ENCODE measurements at regions not wholly inside any gene's neighbourhood (a gene's known extent, or its start where the extent isn't known, plus 50 kb on each side); places are given as distances from the start of the nearest gene placed in this dataset.

DNA sequence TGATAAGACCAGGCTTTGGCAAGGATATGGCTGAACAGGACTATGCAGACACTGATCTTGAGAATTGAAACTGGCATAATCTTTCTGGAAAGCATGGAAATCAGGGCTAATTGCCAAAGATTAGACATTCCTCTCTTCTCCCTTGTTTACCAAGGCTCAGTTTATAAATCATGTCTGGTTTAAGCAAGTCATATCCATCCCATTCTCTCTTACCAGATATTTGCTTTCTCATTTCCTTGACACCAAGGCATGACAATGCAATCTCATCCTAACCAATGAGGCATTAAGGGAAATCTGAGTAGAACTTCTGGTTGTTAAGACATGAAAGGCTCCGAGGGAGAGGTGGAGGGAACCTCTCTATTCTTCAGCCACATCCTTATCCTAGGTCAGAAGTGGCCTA, 110.3 kb upstream of the CEP85L start:
- DNase-seq, result no peak

DNA sequence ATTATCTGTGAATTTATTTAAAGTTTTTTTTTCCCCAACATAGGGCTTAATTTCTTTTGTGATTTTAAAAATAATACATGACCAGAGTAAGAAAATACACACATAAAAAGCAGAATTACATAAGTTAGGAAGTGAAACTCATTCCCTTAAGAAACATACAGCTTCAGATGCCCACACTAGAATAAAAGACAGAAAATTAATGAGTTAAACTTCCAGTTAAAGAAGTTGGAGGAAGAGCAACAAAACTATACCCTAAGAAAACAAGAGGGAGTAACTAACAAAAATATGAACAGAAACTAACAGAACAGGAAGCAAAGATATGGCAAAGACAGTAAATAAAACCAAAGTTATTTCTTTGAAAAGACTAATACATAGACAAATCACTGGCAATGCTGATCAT, 107.6 kb upstream of the CEP85L start:
- no peak for DNase-seq

DNA sequence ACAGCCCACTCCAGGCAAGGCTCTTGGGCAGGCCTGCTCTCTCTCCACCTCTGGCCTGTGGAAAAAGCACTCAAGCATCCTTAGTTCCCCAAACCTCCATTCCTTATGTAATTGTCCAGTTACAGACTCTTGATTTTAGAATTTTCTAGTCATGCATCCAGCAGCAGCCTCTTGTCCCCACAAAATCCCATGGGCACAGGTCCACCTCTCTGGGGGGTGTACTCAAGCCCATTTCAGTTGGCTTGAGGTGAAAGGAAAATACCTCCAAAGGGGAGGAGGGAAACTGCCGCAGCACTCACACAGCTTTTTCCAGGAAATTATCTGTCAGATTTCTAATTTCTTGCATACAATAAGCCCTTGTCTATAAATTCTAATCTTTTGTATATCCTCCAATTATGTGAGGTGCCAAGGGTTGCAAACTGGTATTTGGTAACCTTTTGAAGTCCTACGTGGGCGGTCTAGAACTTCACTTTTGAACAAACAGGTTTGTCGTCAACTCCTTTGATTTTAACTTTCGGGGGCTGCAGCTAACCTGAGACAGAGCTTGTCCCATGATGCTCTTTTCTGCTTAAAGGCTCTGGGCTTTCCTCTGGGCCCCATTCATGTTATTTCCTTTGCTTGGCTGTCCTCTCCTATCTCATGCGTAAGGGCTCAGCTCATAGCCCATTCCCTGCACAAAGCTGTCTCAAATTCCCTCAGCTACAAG, 104.7 kb upstream of the CEP85L start:
- DNase-seq, result no peak

DNA sequence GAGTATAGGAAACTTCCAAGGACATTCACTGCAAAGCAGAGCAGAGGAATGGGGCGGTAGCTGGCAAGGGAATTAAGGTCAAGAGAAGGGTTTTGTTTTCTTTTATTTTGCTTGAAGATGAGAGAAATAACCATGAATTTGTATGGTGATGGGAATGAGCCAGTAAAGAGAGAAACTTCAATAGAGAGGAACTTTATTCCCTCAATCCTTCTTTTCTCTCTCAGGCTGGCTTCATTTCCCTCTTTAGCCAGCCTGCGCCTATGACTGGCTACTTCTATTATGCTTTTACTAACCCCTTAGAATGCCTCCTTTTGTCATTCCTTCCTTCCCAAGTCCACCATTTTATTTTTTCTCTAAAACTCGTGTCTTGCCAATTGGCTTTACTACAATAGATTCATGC, 101.4 kb upstream of the CEP85L start:
- no peak for DNase-seq

DNA sequence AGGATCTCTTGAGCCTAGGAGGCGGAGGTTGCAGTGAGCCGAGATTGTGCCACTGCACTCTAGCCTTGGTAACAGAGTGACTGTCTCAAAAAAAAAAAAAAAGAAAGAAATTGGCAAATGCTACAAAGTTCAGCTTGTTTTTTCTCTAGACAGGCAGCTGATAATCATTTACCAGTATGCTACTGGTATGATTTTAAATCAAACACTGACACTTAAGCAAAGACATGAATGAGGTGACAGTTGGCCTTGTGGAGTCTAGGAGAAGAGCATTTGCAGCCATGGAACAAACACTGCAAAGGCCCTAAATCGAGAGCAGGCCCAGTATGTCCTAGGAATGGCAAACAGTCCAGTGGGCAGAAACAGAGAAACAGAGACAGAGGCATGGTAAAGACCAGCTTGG, 99.7 kb upstream of the CEP85L start:
- no peak for DNase-seq

DNA sequence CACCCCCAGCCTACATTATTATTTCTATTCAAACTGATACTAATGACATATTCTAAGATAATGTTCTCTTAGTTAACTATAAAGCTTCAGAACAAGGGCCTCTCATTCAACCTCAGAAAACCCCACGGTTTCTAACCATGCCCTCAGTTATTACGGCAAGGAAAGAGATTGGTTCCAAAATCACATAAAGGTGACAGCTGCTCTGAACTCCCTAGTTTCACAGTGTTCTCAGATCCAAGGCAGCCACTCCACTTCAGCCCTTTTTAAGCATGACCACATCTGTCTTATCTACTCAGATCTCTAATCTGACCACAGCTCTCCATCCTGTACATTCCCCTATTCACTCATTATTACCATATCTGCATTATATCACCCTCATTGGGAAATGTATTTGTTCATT, 98.8 kb upstream of the CEP85L start:
- DNase-seq, result no peak

DNA sequence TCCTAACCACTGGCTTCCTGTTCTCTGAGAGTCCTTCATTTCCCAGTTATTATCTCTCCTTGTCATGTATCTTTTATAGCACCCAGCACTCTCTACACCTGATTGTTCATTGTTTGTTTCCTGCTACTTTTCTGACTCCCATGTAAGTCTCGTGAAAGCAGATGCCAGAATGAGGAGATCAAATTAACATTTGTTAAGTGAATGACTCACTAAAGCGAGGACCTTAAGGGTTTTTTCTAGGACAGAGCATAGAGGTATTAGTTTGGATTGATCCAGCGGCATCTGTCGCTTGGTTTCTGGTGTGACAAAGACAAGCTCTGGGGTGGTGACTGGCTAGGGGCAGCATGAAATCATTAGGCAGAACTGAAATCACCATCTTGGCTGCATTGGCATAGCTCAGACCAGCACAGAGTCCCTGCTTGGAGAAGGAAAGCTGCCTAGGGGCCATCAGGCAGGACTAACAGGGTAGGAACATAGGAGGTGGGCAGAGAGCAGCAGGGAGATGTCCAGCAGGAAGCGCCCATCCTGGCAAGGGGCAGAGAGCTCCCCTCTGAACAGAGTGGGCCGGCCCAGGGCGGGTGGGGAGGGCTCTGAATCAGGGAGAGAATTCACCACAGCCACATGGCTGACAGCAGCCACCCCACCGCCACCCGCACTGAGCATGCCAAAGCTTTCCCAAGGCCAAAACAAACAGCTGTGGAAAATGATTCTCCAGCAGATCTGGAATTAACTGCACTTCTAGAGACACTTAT, 97.1 kb upstream of the CEP85L start:
- DNase-seq, result no peak

DNA sequence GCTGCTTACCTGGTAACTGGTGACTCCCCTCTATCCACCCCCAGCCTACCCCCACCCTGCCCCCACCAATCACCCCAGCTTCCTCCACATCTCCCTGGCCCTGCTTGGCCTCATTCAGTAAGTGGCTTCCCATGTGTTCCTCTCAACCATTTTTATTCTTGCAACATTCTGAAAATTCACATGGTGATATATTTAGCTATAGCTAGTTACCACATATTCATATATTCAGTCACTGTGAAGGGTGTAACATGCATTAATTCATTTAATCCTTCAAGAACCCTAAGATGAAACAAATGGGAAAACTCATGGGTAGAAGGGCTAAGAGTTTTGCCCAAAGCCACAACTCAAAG, 95.4 kb upstream of the CEP85L start:
- no peak for DNase-seq

DNA sequence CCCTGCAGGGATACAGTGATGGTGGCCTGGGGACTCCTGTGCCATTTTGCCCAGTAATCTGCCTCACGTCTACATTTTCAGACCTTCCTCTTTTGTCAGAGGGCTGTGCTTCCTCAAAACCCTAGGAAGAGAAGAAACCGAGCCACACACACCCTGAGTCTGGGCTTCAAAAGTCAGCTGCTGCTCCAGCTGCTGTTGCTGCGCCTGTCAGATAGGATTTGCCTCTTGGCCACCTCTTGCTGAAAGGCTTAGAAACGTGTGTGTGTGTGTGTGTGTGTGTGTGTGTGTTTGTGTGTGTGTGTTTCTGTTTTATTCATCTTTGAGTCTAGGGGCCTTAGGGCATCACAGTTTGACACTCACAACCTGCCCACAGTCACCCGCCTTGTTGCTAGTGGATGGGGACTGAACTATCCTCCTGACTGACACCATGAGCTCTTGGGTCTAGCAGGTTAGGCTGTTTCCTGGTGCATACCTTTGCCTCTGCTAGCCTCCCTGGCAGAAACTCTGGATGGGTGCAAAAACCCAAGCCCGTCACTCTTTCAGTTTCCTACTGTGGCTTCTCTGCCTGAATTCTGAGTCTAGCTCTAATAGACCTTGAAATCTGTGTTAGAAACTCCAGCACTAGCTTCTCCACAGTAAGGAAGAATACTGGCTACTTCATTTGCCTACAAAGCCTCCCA, 94.9 kb upstream of the CEP85L start:
- DNase-seq, result no peak

DNA sequence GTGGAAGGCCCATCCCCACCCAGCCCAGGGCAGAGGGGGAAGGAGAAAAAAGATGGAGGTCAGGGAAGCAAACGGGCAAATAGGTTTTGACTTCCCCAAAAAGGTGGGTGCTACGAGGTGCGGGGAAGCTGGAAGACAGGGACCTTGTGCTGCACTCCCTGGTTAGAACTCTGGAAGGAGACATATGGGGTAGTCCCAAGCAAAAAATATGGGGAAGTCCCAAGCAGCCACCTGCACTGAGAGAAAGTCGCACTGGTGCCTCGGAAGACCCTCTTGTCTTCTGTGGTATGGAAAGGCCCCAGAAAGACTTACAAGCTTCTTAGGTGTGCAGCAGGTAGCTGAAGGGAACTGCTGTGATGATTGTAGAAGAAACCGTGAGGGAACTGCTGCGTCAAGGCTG, 93.8 kb upstream of the CEP85L start:
- no peak for DNase-seq

DNA sequence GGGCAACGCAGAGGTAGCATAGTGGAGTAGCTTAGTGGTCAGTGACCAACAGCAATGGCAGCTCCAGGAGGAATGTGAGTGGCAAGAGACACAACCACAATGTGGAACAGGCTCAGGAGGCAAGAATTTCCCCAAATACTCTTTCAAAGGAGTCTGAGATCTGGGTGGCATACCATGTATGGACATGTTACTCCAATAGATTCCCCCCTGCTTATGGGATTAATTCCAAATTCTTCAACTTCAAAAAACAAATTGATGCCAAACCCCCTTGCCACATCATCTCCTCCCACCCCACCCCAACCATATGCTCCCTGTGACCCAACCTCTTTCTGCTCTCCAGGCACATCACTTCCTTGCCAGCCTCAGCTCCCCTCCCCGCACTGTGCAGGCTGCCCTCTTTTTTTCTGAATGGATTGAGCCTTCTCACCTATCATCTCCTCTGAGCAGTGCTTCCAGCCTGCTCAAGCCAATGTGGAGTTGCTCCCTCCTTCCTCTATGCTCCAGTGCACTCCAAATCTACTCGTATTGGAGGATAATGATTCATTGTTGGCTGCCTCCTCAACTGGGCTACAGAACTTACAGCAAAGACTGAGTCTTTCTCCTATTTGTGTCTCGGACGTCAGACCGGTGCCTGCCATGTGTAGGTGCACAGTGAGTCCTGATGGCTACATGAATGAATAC, 93.0 kb upstream of the CEP85L start:
- DNase-seq, result no peak

DNA sequence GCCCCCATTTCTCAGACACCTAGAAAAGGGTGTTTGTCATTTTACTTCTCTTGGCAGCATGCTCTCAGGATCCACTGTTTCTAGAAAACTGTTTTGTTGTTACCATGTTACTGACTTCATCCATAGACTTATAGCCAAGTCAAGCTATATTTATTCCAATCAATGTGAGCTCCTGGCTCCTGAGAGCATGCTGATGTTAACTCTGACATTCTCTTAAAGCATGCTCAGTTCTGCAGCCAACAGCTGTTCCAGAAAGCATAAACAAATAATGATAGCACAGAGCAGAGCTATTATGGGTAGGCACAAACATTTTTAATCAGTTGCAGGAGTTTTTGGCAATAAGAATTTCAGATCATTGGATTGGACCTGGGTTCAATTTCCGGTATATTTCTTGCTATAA, 92.4 kb upstream of the CEP85L start:
- DNase-seq, result no peak

DNA sequence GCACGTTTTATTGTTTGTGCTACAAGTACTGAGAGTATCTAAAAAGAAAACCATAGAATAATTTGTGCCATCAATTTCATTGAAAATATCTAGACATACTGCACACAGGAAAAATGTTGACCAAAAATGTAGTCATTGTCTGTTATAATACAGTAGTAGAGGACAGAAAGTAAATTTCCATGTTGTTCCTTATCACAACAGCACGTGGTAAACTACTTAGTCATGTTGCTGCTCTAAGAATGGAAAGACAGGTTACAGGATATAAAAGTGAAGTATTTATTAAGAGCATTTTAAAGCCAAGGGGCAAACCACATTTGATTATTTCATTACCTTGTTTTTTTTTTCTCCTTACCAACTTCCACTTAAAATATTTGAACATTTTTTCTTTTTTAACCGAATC, 89.0 kb upstream of the CEP85L start:
- DNase-seq, result no peak

DNA sequence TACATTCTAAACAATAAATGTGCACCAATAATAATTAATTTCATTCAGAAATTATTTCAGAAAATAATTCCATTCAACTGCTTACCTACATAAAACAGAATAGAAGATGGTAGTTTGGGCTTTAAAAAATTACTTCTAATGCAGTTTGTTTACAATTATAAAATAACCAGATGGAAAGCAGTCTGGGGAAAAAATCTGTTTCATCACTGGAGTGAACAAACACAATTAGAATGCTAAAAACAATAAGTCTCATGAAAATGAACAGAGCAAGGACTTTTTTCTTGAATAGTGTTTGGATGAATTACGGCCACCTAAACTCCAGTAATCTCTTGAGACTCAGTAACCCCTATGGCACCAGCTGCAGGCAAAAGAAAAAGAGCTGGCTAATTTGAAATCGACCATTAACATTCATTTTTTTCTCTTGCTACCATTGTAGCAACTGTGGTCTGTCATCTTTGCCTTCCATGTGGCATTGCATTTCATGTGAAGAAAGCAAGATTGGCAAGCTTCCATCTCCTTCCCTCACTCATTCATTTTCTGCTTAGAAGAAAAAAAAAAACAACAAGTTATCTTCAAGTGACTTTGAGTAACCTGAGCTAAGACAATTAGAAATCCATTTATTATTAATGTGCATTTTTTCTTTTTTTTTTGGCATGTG, 88.4 kb upstream of the CEP85L start:
- no peak for DNase-seq

DNA sequence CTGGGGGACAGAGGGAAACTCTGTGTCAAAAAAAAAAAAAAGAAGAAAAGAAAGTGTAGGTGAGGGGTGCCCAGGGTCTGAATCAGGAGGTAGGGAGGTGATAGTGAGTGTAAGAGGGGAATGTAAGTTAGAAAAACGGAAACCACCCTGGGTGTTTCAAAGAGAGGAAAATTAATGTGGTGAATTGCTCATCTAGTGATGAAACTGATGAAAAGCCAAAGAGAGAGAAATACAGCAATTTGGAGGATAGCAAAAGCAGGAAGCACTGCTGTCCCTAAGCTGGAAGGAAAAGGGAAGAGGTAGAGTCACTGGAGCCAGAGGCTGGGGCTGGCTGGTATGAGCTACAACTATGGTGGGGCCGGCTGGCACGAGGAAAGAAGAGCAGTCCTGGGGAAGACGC, 85.0 kb upstream of the CEP85L start:
- no peak for DNase-seq

DNA sequence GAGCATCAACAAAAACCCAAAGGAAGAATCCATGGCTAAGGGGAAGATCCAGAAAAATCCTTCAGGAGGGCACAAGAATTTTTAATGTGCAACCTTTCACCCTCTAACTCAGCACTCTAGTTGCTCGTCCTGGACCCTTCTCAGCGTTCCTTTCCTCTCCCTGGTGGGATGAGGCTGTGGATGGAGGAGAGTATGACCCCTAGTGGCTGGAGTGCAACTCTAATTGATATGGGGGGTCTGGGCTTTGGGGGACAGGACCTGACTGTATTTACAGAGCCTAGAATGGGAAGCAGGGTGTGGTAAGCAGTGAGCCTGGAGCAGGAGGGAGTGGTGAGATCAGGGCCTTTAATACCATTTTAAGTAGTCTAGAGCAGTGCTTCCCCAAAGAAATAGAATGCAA, 83.9 kb upstream of the CEP85L start:
- DNase-seq, result no peak

DNA sequence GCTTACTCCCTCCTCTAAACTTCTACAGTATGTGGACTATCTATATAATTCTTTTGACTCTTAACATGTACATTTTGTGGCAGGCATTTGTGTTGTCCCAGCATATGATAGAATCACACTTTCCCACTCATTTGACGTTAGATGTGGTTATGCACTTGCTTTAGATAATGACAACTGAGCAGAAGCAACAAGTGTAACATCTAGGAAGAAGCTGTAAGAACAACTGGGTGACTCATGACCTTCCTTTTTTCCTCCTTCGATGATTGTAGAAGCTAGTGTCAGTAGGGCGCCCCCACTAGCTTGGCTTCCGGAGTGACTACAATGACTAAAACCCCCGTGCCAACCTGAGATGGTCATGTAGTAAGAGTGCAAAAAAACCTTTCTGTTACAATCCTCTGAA, 74.6 kb upstream of the CEP85L start:
- no peak for DNase-seq

DNA sequence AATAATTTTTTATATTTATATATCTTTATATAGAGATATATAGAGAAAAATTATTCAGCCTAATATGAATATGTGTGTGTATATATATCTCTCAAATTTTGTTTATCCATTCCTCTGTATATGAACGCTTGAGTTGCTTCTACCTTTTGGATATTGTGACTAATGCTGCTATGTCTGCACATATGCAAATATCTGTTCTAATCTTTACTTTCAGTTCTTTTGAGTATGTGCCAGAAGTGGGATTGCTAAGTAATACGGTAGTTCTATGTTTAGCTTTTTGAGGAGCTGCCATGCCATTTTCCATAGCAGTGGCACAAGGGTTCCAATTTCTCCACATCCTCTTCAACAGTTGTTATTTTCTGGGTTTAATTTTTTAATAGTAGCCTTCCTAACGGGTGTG, 72.8 kb upstream of the CEP85L start:
- no peak for DNase-seq

DNA sequence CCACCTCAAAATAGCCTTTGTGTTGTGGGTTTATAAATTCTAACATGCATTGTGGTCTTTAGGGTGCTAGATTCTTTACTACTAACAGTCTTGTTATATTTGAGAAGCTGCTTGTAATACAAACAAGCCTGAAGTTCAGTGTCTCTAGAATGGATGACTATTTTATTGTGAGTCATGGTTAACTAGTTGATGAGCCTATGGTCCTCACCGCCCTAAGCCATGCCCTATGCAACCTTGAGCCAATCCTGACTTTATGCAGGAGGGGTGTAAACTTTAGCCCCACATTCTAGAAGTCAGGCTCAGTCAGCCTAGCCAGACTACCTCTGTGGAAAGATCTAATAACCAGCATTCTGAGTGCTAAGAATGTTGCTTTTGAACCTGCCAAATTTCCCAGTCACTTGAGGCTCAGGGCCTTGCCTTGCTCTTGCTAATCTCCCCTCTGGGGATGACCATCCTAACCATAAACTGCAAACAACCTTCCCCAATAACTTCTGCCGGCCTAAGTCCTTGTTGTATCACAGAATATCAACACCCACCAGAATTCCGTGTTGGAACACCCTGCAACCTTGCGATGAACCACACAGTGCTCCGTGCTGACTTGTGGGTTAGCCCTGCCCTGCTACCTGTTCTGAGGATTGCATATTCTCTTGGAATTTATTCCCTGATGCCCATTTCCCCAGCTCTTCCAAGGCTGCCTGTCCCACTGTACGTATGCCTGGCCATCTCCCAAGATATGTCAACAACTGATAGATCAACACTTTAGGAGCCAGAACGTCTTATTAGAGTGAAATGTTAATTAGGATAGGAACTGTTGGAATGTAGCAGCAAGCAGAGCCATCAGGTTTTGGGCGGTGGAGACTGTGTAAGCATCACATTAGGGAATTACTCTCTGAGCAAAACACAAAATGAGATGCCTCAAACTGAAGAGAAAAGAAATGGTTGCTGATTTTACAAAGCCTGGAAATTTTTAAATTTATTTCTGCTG, 71.7 kb upstream of the CEP85L start:
- DNase-seq, result no peak

DNA sequence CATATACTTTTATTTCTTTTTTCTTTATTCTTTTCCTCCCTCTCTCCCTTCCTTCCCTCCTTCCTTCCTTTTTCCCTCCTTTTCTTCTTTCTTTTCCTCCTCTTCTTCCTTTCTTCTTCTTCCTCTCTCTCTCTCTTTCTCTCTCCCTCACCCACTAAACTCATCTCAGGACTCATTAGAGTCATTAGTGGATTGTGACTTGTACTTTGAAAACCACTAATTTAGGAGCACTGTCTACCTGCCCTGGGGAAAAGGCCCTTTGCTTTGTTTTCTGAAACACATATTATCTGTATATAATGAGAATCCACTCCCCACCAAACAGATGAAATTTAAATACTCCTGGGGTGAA, 68.7 kb upstream of the CEP85L start:
- no peak for DNase-seq

DNA sequence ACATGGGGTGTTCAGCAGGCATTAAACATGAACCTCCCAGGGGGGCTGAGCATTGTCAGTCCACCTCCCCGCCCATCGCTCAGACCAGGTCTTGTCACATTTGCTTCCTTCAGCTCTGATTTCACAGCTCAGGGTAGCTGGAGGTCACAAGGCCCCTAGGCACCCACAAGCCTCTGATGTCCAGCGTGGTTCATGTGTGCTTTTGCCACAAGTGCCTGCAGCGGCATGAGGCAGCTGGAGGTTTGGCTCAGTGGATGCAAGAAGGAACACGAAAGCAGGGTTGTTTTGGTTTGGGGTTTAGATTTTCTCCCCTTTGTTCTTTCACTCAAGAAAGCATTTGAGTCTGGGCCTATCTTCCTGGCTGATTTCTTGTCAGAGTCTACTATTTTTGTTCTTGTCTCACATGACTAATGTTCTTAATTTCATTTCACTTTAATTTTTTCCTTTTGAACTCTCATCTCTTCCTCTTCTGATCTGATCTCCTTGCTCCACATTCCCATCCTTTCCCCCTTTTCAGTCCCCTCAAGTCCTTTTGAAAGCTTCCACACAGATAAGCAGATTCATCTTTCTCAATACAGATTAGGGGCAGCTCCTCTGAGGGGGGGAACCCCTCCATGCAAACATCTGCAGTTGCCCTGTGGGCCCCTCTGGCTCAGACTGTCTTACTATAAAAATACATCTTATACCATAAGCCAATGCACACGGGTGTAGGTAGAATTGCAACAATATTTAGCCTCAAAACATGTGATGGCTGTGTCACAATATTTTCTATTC, 68.1 kb upstream of the CEP85L start:
- no peak for DNase-seq
